H1 (cell line): ENCODE measurements at regions not wholly inside any gene's neighbourhood (a gene's known extent, or its start where the extent isn't known, plus 50 kb on each side); places are given as distances from the start of the nearest gene placed in this dataset.

Experiments
- POU5F1 ChIP-seq: IDR thresholded peaks from 2 replicates; pipeline ENCODE4 v1.6.1; 2011; ENCODE audit warnings: low read depth, mild to moderate bottlenecking, low read length, moderate library complexity
- RBBP5 ChIP-seq: IDR thresholded peaks from 2 replicates; pipeline ENCODE4 v1.7.1; 2012; ENCODE audit warnings: low read depth, mild to moderate bottlenecking, inconsistent platforms, low read length, moderate library complexity, borderline replicate concordance
- SIX5 ChIP-seq: IDR thresholded peaks from 2 replicates; pipeline ENCODE4 v1.6.1; 2011; ENCODE audit warnings: mild to moderate bottlenecking, low read depth, low read length
- SRF ChIP-seq: IDR thresholded peaks from 2 replicates; pipeline ENCODE4 v1.6.1; 2011; ENCODE audit warnings: mild to moderate bottlenecking, low read depth, low read length, moderate library complexity
- TCF12 ChIP-seq: IDR thresholded peaks from 2 replicates; pipeline ENCODE4 v1.6.1; 2011; ENCODE audit warnings: low read depth, mild to moderate bottlenecking, low read length
- TF ChIP-seq, protein P1 (sequence below), 3 experiments: IDR thresholded peaks; 1 replicate in 2 of 3; 2 replicates in 1 of 3; pipeline versions ENCODE4 v1.5.1 to v1.6.1; 2011; ENCODE audit warnings: low read length in 3 of 3, mild to moderate bottlenecking in 3 of 3, inconsistent platforms in 2 of 3, low read depth in 1 of 3, moderate library complexity in 1 of 3; ENCODE audit not compliant: insufficient read depth in 1 of 3; ENCODE audit errors: control extremely low read depth in 1 of 3

- TF ChIP-seq TCF12 (no peak), RBBP5 (no peak), SRF (no peak), SIX5 (no peak), POU5F1 (no peak)
- TF ChIP-seq, protein P1, sequence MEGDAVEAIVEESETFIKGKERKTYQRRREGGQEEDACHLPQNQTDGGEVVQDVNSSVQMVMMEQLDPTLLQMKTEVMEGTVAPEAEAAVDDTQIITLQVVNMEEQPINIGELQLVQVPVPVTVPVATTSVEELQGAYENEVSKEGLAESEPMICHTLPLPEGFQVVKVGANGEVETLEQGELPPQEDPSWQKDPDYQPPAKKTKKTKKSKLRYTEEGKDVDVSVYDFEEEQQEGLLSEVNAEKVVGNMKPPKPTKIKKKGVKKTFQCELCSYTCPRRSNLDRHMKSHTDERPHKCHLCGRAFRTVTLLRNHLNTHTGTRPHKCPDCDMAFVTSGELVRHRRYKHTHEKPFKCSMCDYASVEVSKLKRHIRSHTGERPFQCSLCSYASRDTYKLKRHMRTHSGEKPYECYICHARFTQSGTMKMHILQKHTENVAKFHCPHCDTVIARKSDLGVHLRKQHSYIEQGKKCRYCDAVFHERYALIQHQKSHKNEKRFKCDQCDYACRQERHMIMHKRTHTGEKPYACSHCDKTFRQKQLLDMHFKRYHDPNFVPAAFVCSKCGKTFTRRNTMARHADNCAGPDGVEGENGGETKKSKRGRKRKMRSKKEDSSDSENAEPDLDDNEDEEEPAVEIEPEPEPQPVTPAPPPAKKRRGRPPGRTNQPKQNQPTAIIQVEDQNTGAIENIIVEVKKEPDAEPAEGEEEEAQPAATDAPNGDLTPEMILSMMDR (IDR thresholded peaks at IDR 0.05; ENCODE audit: control extremely low read depth in 1 of 3, insufficient read depth in 1 of 3, low read depth in 1 of 3, low read length in 3 of 3): no peak
Observed at GRCh38 chr20:55656231-55656775, 349.0 kb downstream of the CBLN4 start (continued).
